ENCODE measurements at regions not wholly inside any gene's neighbourhood (a gene's known extent, or its start where the extent isn't known, plus 50 kb on each side); places are given as distances from the start of the nearest gene placed in this dataset.

GRCh38 chr1:118485757-118486156 lies 300.7 kb upstream of the SPAG17 start:
- no peak for TF ChIP-seq CEBPB (IDR thresholded peaks at IDR 0.05; ENCODE audit: low read depth, low read length)
- no peak for TF ChIP-seq CTCF (conservative IDR thresholded peaks at IDR 0.05; ENCODE audit: low read depth, low read length)
- TF ChIP-seq BHLHE40 (IDR thresholded peaks at IDR 0.05; ENCODE audit: low read depth, low read length): no peak
- no peak for TF ChIP-seq MXI1 (IDR thresholded peaks at IDR 0.05; ENCODE audit: borderline replicate concordance, low read depth, low read length)
- TF ChIP-seq POLR2A (IDR thresholded peaks at IDR 0.05; ENCODE audit: low read depth, low read length): no peak
- no peak for TF ChIP-seq FOS (IDR thresholded peaks at IDR 0.05; ENCODE audit: low read depth, low read length)
